ENCODE measurements at regions not wholly inside any gene's neighbourhood (a gene's known extent, or its start where the extent isn't known, plus 50 kb on each side); places are given as distances from the start of the nearest gene placed in this dataset.

- no peak for FAIRE-seq
- no peaks in the 10 kb centered on the region for H3K4me1 ChIP-seq (ENCODE audit: control insufficient read depth in 2 of 3, insufficient read depth in 2 of 3, low read depth in 1 of 3, low read length in 3 of 3)
- no peak overlapping the region for H3K9ac ChIP-seq (ENCODE audit: low read length in 3 of 3)
- H3K4me3 ChIP-seq (ENCODE audit: low read length in 3 of 3): no peak overlapping the region
- no peaks in the 10 kb centered on the region for H3K27me3 ChIP-seq (ENCODE audit: control insufficient read depth, insufficient read depth, low read length)
- peaks cover 0 to 4% (median 0%) of the 10 kb centered on the region in 3 donors for H3K9me3 ChIP-seq (ENCODE audit: control insufficient read depth in 2 of 3, insufficient read depth in 1 of 3, low read length in 3 of 3)
- DNase-seq: no peak
- H3K36me3 ChIP-seq (ENCODE audit: control insufficient read depth in 2 of 3, insufficient read depth in 3 of 3, low read length in 3 of 3): no peaks in the 10 kb centered on the region
- no peak overlapping the region for H3K27ac ChIP-seq (ENCODE audit: low read depth in 2 of 2, low read length in 2 of 2)
- TF ChIP-seq CTCF (IDR thresholded peaks at IDR 0.05; ENCODE audit: borderline replicate concordance, extremely low read depth, insufficient read depth): no peak
- intact Hi-C loops (cut with DNase I): no loop called here
These were observed 173.3 kb downstream of the FGF18 start for GRCh38 chr5:171592736-171593135.

- TF ChIP-seq CTCF (IDR thresholded peaks at IDR 0.05; ENCODE audit: borderline replicate concordance, extremely low read depth, insufficient read depth): no peak
- no peak overlapping the region for H3K9ac ChIP-seq (ENCODE audit: low read length in 3 of 3)
- H3K36me3 ChIP-seq (ENCODE audit: control insufficient read depth in 2 of 3, insufficient read depth in 3 of 3, low read length in 3 of 3): no peaks in the 10 kb centered on the region
- FAIRE-seq (no peak), DNase-seq (no peak)
- intact Hi-C loops (cut with DNase I): no loop called here
- no peaks in the 10 kb centered on the region for H3K4me1 ChIP-seq (ENCODE audit: control insufficient read depth in 2 of 3, insufficient read depth in 2 of 3, low read depth in 1 of 3, low read length in 3 of 3)
- H3K27me3 ChIP-seq (ENCODE audit: control insufficient read depth, insufficient read depth, low read length): no peaks in the 10 kb centered on the region
- no peak overlapping the region for H3K27ac ChIP-seq (ENCODE audit: low read depth in 2 of 2, low read length in 2 of 2)
- no peak overlapping the region for H3K4me3 ChIP-seq (ENCODE audit: low read length in 3 of 3)
- H3K9me3 ChIP-seq (ENCODE audit: control insufficient read depth in 2 of 3, insufficient read depth in 1 of 3, low read length in 3 of 3): peaks cover 0 to 4% (median 0%) of the 10 kb centered on the region in 3 donors
These were observed 174.0 kb downstream of the FGF18 start for GRCh38 chr5:171593401-171593800.

GRCh38 chr5:171593976-171594375 is 174.5 kb downstream of the FGF18 start:
- TF ChIP-seq CTCF (IDR thresholded peaks at IDR 0.05; ENCODE audit: borderline replicate concordance, extremely low read depth, insufficient read depth): no peak
- Histone ChIP-seq H3K9ac (ENCODE audit: low read length in 3 of 3) (no peak overlapping the region), H3K27me3 (ENCODE audit: control insufficient read depth, insufficient read depth, low read length) (no peaks in the 10 kb centered on the region), H3K27ac (ENCODE audit: low read depth in 2 of 2, low read length in 2 of 2) (no peak overlapping the region), H3K4me3 (ENCODE audit: low read length in 3 of 3) (no peak overlapping the region), H3K36me3 (ENCODE audit: control insufficient read depth in 2 of 3, insufficient read depth in 3 of 3, low read length in 3 of 3) (no peaks in the 10 kb centered on the region), H3K9me3 (ENCODE audit: control insufficient read depth in 2 of 3, insufficient read depth in 1 of 3, low read length in 3 of 3) (peaks cover 0 to 4% (median 0%) of the 10 kb centered on the region in 3 donors), H3K4me1 (ENCODE audit: control insufficient read depth in 2 of 3, insufficient read depth in 2 of 3, low read depth in 1 of 3, low read length in 3 of 3) (no peaks in the 10 kb centered on the region)
- FAIRE-seq (no peak), DNase-seq (no peak)
- intact Hi-C loops (cut with DNase I): no loop called here

- H3K36me3 ChIP-seq (ENCODE audit: control insufficient read depth in 2 of 3, insufficient read depth in 3 of 3, low read length in 3 of 3): no peaks in the 10 kb centered on the region
- H3K4me1 ChIP-seq (ENCODE audit: control insufficient read depth in 2 of 3, insufficient read depth in 2 of 3, low read depth in 1 of 3, low read length in 3 of 3): no peaks in the 10 kb centered on the region
- TF ChIP-seq CTCF (IDR thresholded peaks at IDR 0.05; ENCODE audit: borderline replicate concordance, extremely low read depth, insufficient read depth): no peak
- H3K27ac ChIP-seq (ENCODE audit: low read depth in 2 of 2, low read length in 2 of 2): no peak overlapping the region
- no peaks in the 10 kb centered on the region for H3K27me3 ChIP-seq (ENCODE audit: control insufficient read depth, insufficient read depth, low read length)
- FAIRE-seq (no peak), DNase-seq (no peak)
- H3K4me3 ChIP-seq (ENCODE audit: low read length in 3 of 3): no peak overlapping the region
- peaks cover 0 to 4% (median 0%) of the 10 kb centered on the region in 3 donors for H3K9me3 ChIP-seq (ENCODE audit: control insufficient read depth in 2 of 3, insufficient read depth in 1 of 3, low read length in 3 of 3)
- no peak overlapping the region for H3K9ac ChIP-seq (ENCODE audit: low read length in 3 of 3)
- intact Hi-C loops (cut with DNase I): no loop called here
These were observed 176.0 kb downstream of the FGF18 start for GRCh38 chr5:171595401-171595800.
